HL-60 (cell line): ENCODE measurements at regions not wholly inside any gene's neighbourhood (a gene's known extent, or its start where the extent isn't known, plus 50 kb on each side); places are given as distances from the start of the nearest gene placed in this dataset.
"Not testable (repeated sequence)": the region's sequence is repeated elsewhere in the genome, so short reads cannot be mapped to it uniquely, and the experiment has no call there.

Experiments
- DNase-seq, 2 experiments: peaks; one replicate each; pipeline ENCODE4 v3.0.0-alpha.2; 2010 to 2020; ENCODE audit warnings: low read depth in 1 of 2, low spot score in 1 of 2
- H3K27ac ChIP-seq: fragments of 250-450 bp; sonication (Bioruptor Pico); replicated peaks from 2 replicates; pipeline ENCODE4 v1.5.1; 2020; ENCODE audit warnings: mild to moderate bottlenecking, moderate library complexity
- H3K27me3 ChIP-seq: fragments of 250-450 bp; sonication (Bioruptor Pico); 2 replicates; pipeline ENCODE4 v1.5.1; 2021; ENCODE audit warnings: mild to moderate bottlenecking, moderate library complexity; ENCODE audit not compliant: insufficient read depth, poor library complexity, severe bottlenecking
- H3K4me3 ChIP-seq: replicated peaks from 2 replicates; pipeline ENCODE4 v1.5.1; 2011; ENCODE audit warnings: mild to moderate bottlenecking, control low read depth, low read length; ENCODE audit not compliant: insufficient read depth
- GABPA ChIP-seq: IDR thresholded peaks from 2 replicates; pipeline ENCODE4 v1.6.1; 2012; ENCODE audit warnings: low read depth
- POLR2AphosphoS5 ChIP-seq: IDR thresholded peaks from 2 replicates; pipeline ENCODE4 v1.6.1; 2012; ENCODE audit warnings: low read depth
- SPI1 ChIP-seq: IDR thresholded peaks from 2 replicates; pipeline ENCODE4 v1.6.1; 2012; ENCODE audit warnings: low read depth, mild to moderate bottlenecking, borderline replicate concordance
- TF ChIP-seq, protein P1 (sequence below): IDR thresholded peaks from one replicate; pipeline ENCODE4 v1.5.1; 2011; ENCODE audit warnings: low read length, control low read depth, inconsistent platforms; ENCODE audit not compliant: insufficient read depth
- TF ChIP-seq, protein P2 (sequence below): IDR thresholded peaks from 2 replicates; pipeline ENCODE4 v1.6.1; 2012; ENCODE audit warnings: low read depth; ENCODE audit not compliant: insufficient replicate concordance

DNA sequence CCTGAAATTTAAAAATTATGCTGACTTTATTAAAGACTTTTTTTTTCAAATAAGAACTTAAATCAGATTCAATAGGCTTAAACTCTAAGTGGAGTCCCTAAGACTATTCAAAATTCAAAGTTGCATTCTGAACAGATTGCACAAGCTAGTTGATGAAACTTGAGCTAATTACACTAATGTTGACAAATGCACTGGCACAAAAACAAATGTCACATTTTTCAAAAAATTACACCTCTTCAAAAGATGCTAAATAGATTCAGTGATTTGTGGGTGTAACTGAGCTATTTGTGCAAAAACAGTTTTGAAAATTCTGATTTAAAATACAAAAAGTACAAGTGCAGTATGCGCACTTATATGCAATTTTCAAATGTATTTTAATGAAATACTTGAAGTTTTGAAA, 205.4 kb downstream of the RERGL start:
- no peak for DNase-seq
- Histone ChIP-seq H3K4me3 (no peak overlapping the region), H3K27me3 (no peaks in the 10 kb centered on the region), H3K27ac (no peak overlapping the region)
- TF ChIP-seq POLR2AphosphoS5 (no peak), GABPA (no peak), SPI1 (no peak)

DNA sequence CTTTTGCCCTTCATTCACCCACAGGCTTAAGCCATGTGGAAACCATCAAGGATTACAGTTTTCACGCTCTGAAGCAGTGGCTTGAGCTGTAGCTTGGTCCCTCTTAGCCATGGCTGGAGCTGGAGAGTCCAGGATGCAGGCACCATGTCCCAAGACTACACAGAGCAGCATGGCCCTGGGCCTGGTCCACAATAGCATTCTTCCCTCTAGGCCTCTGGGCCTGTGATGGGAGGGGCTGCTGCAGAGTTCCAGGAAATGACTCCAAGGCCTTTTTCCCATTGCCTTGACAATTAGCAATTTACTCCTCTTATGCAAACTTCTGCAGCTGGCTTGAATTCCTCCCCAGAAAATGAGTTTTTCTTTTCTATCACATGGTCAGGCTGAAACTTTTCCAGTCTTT, 211.3 kb downstream of the RERGL start:
- Histone ChIP-seq H3K27ac (no peak overlapping the region), H3K4me3 (no peak overlapping the region), H3K27me3 (no peaks in the 10 kb centered on the region)
- no peak for DNase-seq
- TF ChIP-seq SPI1, result no peak
- no peak for TF ChIP-seq GABPA
- TF ChIP-seq, protein P1, sequence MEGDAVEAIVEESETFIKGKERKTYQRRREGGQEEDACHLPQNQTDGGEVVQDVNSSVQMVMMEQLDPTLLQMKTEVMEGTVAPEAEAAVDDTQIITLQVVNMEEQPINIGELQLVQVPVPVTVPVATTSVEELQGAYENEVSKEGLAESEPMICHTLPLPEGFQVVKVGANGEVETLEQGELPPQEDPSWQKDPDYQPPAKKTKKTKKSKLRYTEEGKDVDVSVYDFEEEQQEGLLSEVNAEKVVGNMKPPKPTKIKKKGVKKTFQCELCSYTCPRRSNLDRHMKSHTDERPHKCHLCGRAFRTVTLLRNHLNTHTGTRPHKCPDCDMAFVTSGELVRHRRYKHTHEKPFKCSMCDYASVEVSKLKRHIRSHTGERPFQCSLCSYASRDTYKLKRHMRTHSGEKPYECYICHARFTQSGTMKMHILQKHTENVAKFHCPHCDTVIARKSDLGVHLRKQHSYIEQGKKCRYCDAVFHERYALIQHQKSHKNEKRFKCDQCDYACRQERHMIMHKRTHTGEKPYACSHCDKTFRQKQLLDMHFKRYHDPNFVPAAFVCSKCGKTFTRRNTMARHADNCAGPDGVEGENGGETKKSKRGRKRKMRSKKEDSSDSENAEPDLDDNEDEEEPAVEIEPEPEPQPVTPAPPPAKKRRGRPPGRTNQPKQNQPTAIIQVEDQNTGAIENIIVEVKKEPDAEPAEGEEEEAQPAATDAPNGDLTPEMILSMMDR, result no peak

- no peak for DNase-seq
- TF ChIP-seq POLR2AphosphoS5, result no peak
- TF ChIP-seq GABPA, result no peak
- TF ChIP-seq, protein P1, result no peak
- TF ChIP-seq SPI1, result no peak
- TF ChIP-seq, protein P2, sequence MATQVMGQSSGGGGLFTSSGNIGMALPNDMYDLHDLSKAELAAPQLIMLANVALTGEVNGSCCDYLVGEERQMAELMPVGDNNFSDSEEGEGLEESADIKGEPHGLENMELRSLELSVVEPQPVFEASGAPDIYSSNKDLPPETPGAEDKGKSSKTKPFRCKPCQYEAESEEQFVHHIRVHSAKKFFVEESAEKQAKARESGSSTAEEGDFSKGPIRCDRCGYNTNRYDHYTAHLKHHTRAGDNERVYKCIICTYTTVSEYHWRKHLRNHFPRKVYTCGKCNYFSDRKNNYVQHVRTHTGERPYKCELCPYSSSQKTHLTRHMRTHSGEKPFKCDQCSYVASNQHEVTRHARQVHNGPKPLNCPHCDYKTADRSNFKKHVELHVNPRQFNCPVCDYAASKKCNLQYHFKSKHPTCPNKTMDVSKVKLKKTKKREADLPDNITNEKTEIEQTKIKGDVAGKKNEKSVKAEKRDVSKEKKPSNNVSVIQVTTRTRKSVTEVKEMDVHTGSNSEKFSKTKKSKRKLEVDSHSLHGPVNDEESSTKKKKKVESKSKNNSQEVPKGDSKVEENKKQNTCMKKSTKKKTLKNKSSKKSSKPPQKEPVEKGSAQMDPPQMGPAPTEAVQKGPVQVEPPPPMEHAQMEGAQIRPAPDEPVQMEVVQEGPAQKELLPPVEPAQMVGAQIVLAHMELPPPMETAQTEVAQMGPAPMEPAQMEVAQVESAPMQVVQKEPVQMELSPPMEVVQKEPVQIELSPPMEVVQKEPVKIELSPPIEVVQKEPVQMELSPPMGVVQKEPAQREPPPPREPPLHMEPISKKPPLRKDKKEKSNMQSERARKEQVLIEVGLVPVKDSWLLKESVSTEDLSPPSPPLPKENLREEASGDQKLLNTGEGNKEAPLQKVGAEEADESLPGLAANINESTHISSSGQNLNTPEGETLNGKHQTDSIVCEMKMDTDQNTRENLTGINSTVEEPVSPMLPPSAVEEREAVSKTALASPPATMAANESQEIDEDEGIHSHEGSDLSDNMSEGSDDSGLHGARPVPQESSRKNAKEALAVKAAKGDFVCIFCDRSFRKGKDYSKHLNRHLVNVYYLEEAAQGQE, result no peak
- no peak overlapping the region for H3K4me3 ChIP-seq
These were observed 214.8 kb downstream of the RERGL start for GRCh38 chr12:17875230-17875629.

DNA sequence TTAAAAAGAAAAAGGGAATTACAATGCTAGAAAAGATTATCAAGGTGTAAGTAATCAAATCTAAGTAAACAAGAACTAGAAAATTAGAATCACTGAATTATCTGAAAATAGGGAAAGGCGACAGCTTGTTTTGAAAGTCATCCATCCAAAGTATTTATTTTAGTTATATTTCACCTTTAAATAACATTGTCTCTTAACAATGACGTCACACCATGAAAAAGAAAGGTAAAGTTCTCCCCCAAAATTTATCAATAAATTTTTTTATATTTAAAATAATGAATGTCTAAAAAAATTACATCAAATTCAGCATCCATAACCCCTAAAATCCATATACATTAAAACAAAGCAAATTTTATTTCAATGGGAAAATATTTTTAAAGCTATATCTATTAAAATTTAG, 223.2 kb downstream of the RERGL start:
- no peaks in the 10 kb centered on the region for H3K27me3 ChIP-seq
- H3K27ac ChIP-seq, result no peak overlapping the region
- DNase-seq, result no peak
- no peak overlapping the region for H3K4me3 ChIP-seq
- TF ChIP-seq GABPA (no peak), POLR2AphosphoS5 (no peak), SPI1 (no peak)
- TF ChIP-seq, protein P2, result no peak
- TF ChIP-seq, protein P1, result no peak

More at GRCh38 chr12:17875230-17875629, 214.8 kb downstream of the RERGL start:
- no peaks in the 10 kb centered on the region for H3K27me3 ChIP-seq
- H3K27ac ChIP-seq, result no peak overlapping the region

DNA sequence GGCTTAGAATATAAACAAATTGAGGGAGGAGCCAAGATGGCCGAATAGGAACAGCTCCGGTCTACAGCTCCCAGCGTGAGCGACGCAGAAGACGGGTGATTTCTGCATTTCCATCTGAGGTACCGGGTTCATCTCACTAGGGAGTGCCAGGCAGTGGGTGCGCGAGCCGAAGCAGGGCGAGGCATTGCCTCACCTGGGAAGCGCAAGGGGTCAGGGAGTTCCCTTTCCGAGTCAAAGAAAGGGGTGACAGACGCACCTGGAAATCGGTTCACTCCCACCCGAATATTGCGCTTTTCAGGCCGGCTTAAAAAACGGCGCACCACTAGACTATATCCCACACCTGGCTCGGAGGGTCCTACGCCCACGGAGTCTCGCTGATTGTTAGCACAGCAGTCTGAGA, 234.4 kb downstream of the RERGL start:
- not testable (repeated sequence) for H3K27ac ChIP-seq, DNase-seq, H3K4me3 ChIP-seq, H3K27me3 ChIP-seq
